Common myeloid progenitor, CD34-positive (primary cell): ENCODE measurements at regions not wholly inside any gene's neighbourhood (a gene's known extent, or its start where the extent isn't known, plus 50 kb on each side); places are given as distances from the start of the nearest gene placed in this dataset.

ENCODE experiments used
- CTCF ChIA-PET: fragments of 350-600 bp; sonication (Branson Sonifier 250); formaldehyde crosslinking; loops from one replicate; lab custom pipeline; 2021; ENCODE audit warnings: antibody characterized with exemption; lab: Charles Lee
- POLR2A ChIA-PET: fragments of 350-600 bp; sonication (Branson Sonifier 250); formaldehyde crosslinking; loops from one replicate; lab custom pipeline; 2021; ENCODE audit warnings: antibody characterized with exemption; lab: Charles Lee
- DNase-seq, 3 donors: peaks; one replicate each; pipeline versions ENCODE4 v3.0.0 to v3.0.0-alpha.2; 2013
- H3K27ac ChIP-seq, 2 experiments: 1 replicate in 1 of 2; 2 replicates in 1 of 2; pipeline ENCODE4 v1.7.0; 2013; ENCODE audit warnings: inconsistent platforms in 2 of 2, low read length in 2 of 2, mild to moderate bottlenecking in 2 of 2, low read depth in 1 of 2, moderate library complexity in 1 of 2; ENCODE audit not compliant: severe bottlenecking in 2 of 2, insufficient read depth in 1 of 2, poor library complexity in 1 of 2
- H3K27me3 ChIP-seq, 5 experiments: replicated peaks in 2 of 5; 1 replicate in 3 of 5; 2 replicates in 2 of 5; pipeline versions ENCODE4 v1.6.1 to v1.7.0; 2013; ENCODE audit warnings: low read length in 4 of 5, mild to moderate bottlenecking in 2 of 5, moderate library complexity in 2 of 5, inconsistent platforms in 1 of 5; ENCODE audit not compliant: insufficient read depth in 5 of 5, control insufficient read depth in 4 of 5
- H3K36me3 ChIP-seq, 4 experiments: 1 replicate in 2 of 4; 2 replicates in 2 of 4; pipeline versions ENCODE4 v1.6.1 to v1.7.0; 2013; ENCODE audit warnings: low read length in 3 of 4, control low read depth in 1 of 4, mild to moderate bottlenecking in 1 of 4; ENCODE audit not compliant: control insufficient read depth in 4 of 4, insufficient read depth in 4 of 4
- H3K4me1 ChIP-seq, 4 experiments: 1 replicate in 3 of 4; 2 replicates in 1 of 4; pipeline versions ENCODE4 v1.6.1 to v1.7.1; 2013; ENCODE audit warnings: low read length in 3 of 4, mild to moderate bottlenecking in 3 of 4, control low read depth in 1 of 4, inconsistent platforms in 1 of 4, moderate library complexity in 1 of 4; ENCODE audit not compliant: control insufficient read depth in 4 of 4, insufficient read depth in 4 of 4; ENCODE audit errors: control extremely low read depth in 1 of 4
- H3K4me3 ChIP-seq, 7 experiments: 1 replicate in 4 of 7; 2 replicates in 3 of 7; pipeline versions ENCODE4 v1.5.1 to v1.7.0; 2013; ENCODE audit warnings: mild to moderate bottlenecking in 7 of 7, low read length in 6 of 7, moderate library complexity in 6 of 7, inconsistent platforms in 2 of 7, low read depth in 2 of 7, control low read depth in 1 of 7; ENCODE audit not compliant: insufficient read depth in 4 of 7, control insufficient read depth in 1 of 7; ENCODE audit errors: extremely low read depth in 1 of 7
- H3K9me3 ChIP-seq, 5 experiments: 1 replicate in 4 of 5; 2 replicates in 1 of 5; pipeline versions ENCODE4 v1.6.1 to v1.7.1; 2013; ENCODE audit warnings: low read length in 4 of 5, mild to moderate bottlenecking in 2 of 5, inconsistent platforms in 1 of 5, low read depth in 1 of 5, moderate library complexity in 1 of 5; ENCODE audit not compliant: control insufficient read depth in 4 of 5, insufficient read depth in 2 of 5; ENCODE audit errors: control extremely low read depth in 1 of 5
- WGBS: methylation state at CpG from one replicate; pipeline ENCODE4 v1.1.5; 2013; ENCODE audit not compliant: insufficient coverage; 5-methylcytosine and 5-hydroxymethylcytosine counted together

DNA sequence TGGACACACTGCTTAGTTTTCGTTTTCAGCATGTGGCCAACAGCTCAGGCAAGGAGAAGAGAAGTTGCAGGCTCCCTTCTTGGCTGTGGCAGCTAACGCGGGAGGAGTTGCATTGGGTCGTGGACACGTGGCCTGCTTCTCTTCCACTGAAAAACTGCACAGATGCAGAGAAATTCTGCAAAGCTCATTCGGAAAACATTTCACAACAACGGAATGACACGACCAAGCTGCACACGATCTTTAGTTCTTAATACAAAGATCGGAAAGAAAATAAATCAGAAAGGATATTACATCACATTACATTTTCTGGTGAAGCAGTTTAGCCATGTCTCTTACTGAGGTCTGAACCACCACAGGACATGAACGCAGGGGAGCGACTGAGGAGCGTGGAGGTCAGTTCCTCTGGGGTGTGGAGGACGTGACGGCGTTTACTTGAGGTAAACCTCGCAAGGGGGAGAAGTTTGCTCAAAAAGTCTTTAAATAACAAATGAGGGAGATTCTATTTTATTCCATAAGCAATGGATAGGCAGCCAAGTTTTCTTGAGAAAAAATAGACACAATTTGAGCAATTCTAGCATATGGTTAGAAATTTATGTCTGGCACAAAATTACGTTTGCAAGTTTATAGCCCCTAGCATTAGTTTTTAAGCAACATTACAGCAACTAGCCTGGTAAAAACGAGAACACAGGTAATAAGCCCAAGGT lies 178.3 kb downstream of the THBS2 start:
- H3K27ac ChIP-seq = no peak overlapping the region
- CTCF ChIA-PET = no interaction called here
- no peaks in the 10 kb centered on the region for H3K27me3 ChIP-seq
- H3K36me3 ChIP-seq = no peaks in the 10 kb centered on the region
- H3K4me1 ChIP-seq = no peaks in the 10 kb centered on the region
- POLR2A ChIA-PET = no interaction called here
- no peak for DNase-seq
- peaks cover 0 to 2% (median 0%) of the 10 kb centered on the region in 5 experiments for H3K9me3 ChIP-seq
- H3K4me3 ChIP-seq = no peak overlapping the region
- WGBS = 95% methylated on average over 16 of the region's 19 CpGs

DNA sequence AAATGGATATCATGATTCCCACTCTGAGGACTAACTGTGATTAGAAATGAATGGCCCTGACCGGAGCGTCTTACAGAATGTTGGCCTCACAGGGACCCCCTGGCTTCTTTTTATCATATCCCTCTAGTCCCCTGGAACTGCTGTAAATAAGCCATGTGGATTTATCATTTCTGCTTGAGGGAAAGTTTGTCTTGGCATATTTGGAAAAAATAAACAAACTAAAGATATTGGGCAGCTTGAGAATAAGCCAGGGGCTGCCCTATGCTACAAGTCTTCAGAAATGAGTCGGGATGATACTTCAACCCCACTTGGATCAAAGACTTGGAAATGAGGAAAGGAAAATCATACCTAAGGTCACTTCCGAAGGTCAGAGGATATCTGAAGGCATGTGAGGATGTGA lies 179.1 kb downstream of the THBS2 start:
- H3K27ac ChIP-seq = no peak overlapping the region
- no peaks in the 10 kb centered on the region for H3K36me3 ChIP-seq
- WGBS = 67% methylated on average over 2 of the region's 4 CpGs
- peaks cover 0 to 2% (median 0%) of the 10 kb centered on the region in 5 experiments for H3K9me3 ChIP-seq
- no peaks in the 10 kb centered on the region for H3K27me3 ChIP-seq
- H3K4me1 ChIP-seq = no peaks in the 10 kb centered on the region
- no peak overlapping the region for H3K4me3 ChIP-seq
- DNase-seq = no peak
- CTCF ChIA-PET = no interaction called here
- POLR2A ChIA-PET = no interaction called here

DNA sequence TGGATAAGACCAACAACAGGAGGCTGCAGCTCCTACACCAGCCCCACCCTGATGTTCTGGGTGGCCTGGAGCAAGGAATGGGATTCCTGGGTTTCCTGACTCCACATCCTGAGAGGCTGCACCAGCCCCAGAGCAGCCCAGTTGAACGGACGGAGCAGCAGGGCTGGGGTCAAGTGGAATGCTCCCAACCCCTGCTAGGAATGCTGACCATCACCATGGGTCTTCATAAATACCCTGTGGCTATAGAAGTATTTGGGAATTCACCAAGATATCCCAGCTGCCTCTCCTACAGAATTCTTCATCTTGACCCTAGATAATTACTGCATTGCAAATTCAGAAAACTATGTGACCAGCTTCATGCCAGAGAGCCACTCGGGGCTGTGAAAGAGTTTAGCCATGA lies 180.3 kb downstream of the THBS2 start:
- Histone ChIP-seq H3K36me3 (no peaks in the 10 kb centered on the region), H3K27me3 (no peaks in the 10 kb centered on the region), H3K4me3 (no peak overlapping the region), H3K9me3 (peaks cover 0 to 2% (median 0%) of the 10 kb centered on the region in 5 experiments), H3K4me1 (no peaks in the 10 kb centered on the region), H3K27ac (no peak overlapping the region)
- DNase-seq = no peak
- ChIA-PET POLR2A (no interaction called here), CTCF (no interaction called here)
- 90% methylated on average over 1 of the region's 3 CpGs for WGBS

DNA sequence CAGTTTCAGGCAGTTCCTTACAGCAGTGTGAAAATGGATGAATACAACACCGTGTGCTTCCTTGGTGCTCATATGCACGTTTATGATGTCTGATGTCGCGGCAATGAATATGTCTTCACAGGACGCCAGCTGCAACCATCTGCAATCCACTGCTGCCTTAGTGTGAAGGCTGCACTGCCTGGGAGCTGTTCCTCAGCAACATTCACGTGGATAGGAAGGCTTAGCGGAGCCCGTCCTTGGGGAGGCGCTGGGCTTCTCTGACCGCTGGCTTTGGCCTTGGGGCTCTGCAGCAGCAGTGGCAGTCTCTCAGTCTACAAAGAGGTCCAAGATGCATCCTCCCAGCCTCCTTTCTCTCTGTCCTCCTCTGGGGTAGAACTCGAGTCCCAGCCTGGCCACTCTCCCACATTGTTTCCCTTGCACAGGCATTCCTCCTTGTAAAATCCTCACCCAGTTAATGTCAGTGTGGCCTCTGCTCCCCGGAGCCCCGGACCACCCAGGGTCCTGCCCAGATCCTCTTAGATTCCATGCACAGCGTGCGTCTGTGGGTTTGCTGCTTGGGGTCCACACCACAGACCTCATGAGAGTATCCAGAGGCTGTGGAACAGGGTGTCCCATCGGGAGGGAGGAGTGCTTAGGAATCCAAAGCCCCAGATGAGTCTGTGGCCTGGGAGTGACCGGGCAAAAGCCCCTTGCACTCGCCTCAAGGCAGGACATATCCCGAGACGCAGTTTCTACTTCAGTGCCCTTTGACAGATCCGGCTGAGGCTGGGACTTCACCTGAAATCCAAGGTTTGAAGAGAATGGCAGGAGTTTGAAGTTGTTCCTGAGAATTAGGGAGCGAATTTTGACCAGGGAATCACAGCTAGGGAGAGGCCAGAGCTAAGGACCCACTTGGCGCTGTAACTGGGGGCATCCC lies 181.3 kb downstream of the THBS2 start:
- Histone ChIP-seq H3K27ac (no peak overlapping the region), H3K4me3 (no peak overlapping the region), H3K27me3 (no peaks in the 10 kb centered on the region), H3K36me3 (no peaks in the 10 kb centered on the region), H3K4me1 (no peaks in the 10 kb centered on the region), H3K9me3 (peaks cover 0 to 2% (median 0%) of the 10 kb centered on the region in 5 experiments)
- 97% methylated on average over 22 of the region's 23 CpGs for WGBS
- no peak for DNase-seq
- CTCF ChIA-PET = no interaction called here
- POLR2A ChIA-PET = no interaction called here

DNA sequence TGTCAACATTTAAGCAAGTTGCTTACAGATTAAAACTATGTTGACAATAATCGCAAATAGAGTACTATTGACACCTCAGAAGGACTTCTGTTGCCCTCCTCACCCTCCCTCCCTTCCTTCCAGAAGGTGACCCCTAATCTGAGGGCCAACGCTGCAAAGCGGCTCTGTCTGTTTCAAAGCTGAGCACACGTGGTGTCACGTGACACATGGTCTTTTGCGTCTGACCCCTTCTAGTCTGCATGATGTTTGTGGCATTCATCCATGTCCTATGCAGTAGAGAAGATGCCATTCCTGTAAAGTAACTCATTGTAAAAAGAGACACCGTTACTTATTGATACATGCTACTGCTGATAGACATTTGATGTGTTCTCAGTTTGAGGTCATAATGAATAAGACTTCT lies 182.3 kb downstream of the THBS2 start:
- Histone ChIP-seq H3K36me3 (no peaks in the 10 kb centered on the region), H3K27ac (no peak overlapping the region), H3K9me3 (no peaks in the 10 kb centered on the region), H3K4me3 (no peak overlapping the region), H3K27me3 (no peaks in the 10 kb centered on the region), H3K4me1 (no peaks in the 10 kb centered on the region)
- no peak for DNase-seq
- POLR2A ChIA-PET = no interaction called here
- WGBS = 86% methylated on average over 7 of the region's 7 CpGs
- CTCF ChIA-PET = no interaction called here

DNA sequence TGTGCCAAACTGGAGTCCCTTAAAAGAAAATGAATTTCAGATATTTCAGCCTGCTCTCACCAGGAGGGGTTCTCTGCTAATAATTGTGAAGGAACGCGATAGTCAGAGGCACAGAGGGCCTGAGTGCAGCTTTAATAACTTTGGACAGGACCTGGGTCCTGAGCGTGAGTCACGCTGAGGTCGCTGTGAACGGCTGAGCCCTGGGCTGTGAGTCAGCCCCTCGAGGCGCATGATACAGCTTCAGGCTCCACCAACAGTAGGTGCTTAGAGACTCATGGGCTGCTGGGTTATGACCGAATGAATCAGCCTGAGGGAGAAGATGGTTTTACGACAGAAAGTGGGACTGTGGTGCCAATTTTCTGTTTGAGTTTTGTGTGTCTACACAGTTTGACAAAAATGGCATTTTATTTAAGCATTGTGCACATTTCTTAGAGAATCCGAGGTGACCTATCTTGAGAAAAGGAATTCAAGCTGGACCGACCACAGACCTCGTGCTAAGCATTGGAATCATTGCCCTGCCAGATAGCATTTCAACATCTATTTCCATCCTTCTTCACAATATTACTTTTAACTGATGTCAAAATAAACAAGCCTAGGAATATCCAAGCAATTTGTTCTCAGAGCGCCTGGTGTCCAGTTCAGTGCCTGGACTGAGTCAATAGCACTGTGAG lies 183.0 kb downstream of the THBS2 start:
- no peaks in the 10 kb centered on the region for H3K36me3 ChIP-seq
- ChIA-PET POLR2A (no interaction called here), CTCF (no interaction called here)
- WGBS = 90% methylated on average over 13 of the region's 14 CpGs
- no peaks in the 10 kb centered on the region for H3K9me3 ChIP-seq
- no peak overlapping the region for H3K27ac ChIP-seq
- no peaks in the 10 kb centered on the region for H3K4me1 ChIP-seq
- DNase-seq = no peak
- H3K27me3 ChIP-seq = no peaks in the 10 kb centered on the region
- H3K4me3 ChIP-seq = no peak overlapping the region
